Neural progenitor cell (in vitro differentiated cells): ENCODE measurements at regions not wholly inside any gene's neighbourhood (a gene's known extent, or its start where the extent isn't known, plus 50 kb on each side); places are given as distances from the start of the nearest gene placed in this dataset.

Experiments
- DNase-seq: peaks from one replicate; pipeline ENCODE4 v3.0.0-alpha.2; 2016; ENCODE audit warnings: low spot score
- H2AFZ ChIP-seq: fragments of 200-600 bp; sonication (generic); replicated peaks from 2 replicates; pipeline ENCODE4 v1.6.1; 2016; ENCODE audit warnings: antibody characterized with exemption
- H3F3A ChIP-seq: fragments of 200-600 bp; sonication (generic); 2 replicates; pipeline ENCODE4 v1.6.1; 2016; ENCODE audit warnings: antibody characterized with exemption, low read depth
- H3K27ac ChIP-seq: fragments of 200-600 bp; sonication (generic); 2 replicates; pipeline ENCODE4 v1.5.1; 2016; ENCODE audit warnings: mild to moderate bottlenecking
- H3K27me3 ChIP-seq: fragments of 200-600 bp; sonication (generic); 2 replicates; pipeline ENCODE4 v1.6.1; 2016; ENCODE audit warnings: mild to moderate bottlenecking, moderate library complexity
- H3K36me3 ChIP-seq: fragments of 200-600 bp; sonication (generic); 2 replicates; pipeline ENCODE4 v1.5.1; 2016
- H3K4me1 ChIP-seq: fragments of 200-600 bp; sonication (generic); 2 replicates; pipeline ENCODE4 v1.6.1; 2016; ENCODE audit warnings: mixed run types
- H3K4me2 ChIP-seq: fragments of 200-600 bp; sonication (generic); 2 replicates; pipeline ENCODE4 v1.6.1; 2016
- H3K4me3 ChIP-seq: fragments of 200-600 bp; sonication (generic); 2 replicates; pipeline ENCODE4 v1.5.1; 2016
- H3K79me2 ChIP-seq: fragments of 200-600 bp; sonication (generic); 2 replicates; pipeline ENCODE4 v1.6.1; 2016; ENCODE audit warnings: low read depth
- H3K9ac ChIP-seq: fragments of 200-600 bp; sonication (generic); 2 replicates; pipeline ENCODE4 v1.6.1; 2016
- H3K9me3 ChIP-seq: fragments of 200-600 bp; sonication (generic); 2 replicates; pipeline ENCODE4 v1.5.1; 2016; ENCODE audit warnings: low read depth
- H4K20me1 ChIP-seq: fragments of 200-600 bp; sonication (generic); 2 replicates; pipeline ENCODE4 v1.6.1; 2016; ENCODE audit warnings: low read depth
- H3K27ac Mint-ChIP-seq: 3 replicates; pipeline ENCODE4 v1.8.0; 2021; ENCODE audit warnings: mixed read lengths
- H3K27me3 Mint-ChIP-seq: 2 replicates; pipeline ENCODE4 v1.8.0; 2022; ENCODE audit warnings: low read depth, mild to moderate bottlenecking, inconsistent platforms, moderate library complexity, mixed read lengths; ENCODE audit not compliant: insufficient read depth
- H3K36me3 Mint-ChIP-seq: 3 replicates; pipeline ENCODE4 v1.8.0; 2021; ENCODE audit warnings: mixed read lengths
- H3K4me1 Mint-ChIP-seq: 3 replicates; pipeline ENCODE4 v1.8.0; 2021; ENCODE audit warnings: mixed read lengths
- H3K4me3 Mint-ChIP-seq: 3 replicates; pipeline ENCODE4 v1.8.0; 2021; ENCODE audit warnings: mild to moderate bottlenecking, moderate library complexity, mixed read lengths
- H3K9me3 Mint-ChIP-seq: 3 replicates; pipeline ENCODE4 v1.8.0; 2020; ENCODE audit warnings: mixed read lengths
- CTCF ChIP-seq: fragments of 200-600 bp; sonication (generic); IDR thresholded peaks from 2 replicates; pipeline ENCODE4 v1.5.1; 2017; ENCODE audit warnings: antibody characterized with exemption, mild to moderate bottlenecking
- EZH2 ChIP-seq: fragments of 200-600 bp; sonication (generic); IDR thresholded peaks from 2 replicates; pipeline ENCODE4 v1.6.1; 2017; ENCODE audit warnings: antibody characterized with exemption, mild to moderate bottlenecking, moderate library complexity
- EZH2phosphoT487 ChIP-seq: fragments of 200-600 bp; sonication (generic); IDR thresholded peaks from 2 replicates; pipeline ENCODE4 v1.6.1; 2017; ENCODE audit warnings: antibody characterized with exemption

DNA sequence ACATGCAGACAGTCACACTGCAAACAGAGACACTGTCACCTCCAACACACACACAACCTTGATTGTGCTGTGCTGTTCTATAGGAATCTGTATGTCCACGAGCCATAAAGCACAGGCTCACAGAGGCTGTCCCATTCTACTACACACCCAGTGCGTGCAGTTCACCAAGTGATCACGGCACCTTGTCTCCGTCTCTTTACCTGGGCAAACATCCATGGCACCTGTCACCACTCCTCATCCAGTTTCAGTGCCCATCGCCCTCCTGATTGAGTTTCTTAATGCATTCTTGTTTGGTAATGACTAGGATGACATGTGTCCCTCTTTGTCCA, 65.8 kb upstream of the STMND1 start:
- peaks cover 4% of the 10 kb centered on the region for H3K4me1 Mint-ChIP-seq
- H2AFZ ChIP-seq = no peak overlapping the region

DNA sequence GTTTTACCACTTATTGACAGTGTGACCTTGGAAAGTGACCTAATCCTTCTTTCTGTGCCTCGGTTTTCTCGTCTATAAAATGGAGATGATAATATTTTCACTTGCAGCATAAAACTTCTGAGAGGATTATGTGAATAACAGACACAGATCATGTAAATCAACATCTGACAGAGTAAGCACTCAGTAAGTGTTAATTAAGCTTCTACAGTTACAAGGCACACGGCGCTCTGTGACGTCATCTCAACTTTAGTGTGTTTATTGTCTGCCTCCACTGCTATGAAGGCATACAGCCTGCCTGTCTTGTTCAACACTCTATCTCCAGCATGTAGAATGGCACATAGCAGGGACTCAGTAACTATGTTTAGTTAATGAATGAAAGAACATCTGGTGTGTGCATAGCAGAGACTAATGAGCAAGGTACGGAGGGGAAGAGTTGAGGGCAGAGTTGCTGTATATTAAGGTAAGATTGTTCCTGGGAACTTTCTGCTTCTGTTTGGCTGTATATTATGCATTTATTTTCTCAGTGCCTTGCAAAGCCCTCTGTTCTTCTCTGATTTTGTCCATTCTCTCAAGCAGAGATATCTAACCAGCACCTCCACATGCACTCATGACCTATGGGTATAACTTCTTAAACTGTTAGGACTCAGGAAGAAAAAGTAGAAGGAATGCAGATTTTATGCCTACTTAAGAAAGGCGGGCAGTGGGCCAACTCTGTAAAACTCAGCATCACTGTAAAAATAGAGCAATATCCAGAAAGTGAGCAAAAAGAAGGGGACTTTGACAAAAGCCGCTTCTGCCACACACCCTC, 66.4 kb upstream of the STMND1 start:
- Histone ChIP-seq H3F3A (no peaks in the 10 kb centered on the region), H4K20me1 (no peaks in the 10 kb centered on the region), H2AFZ (no peak overlapping the region), H3K9me3 (no peaks in the 10 kb centered on the region), H3K36me3 (no peaks in the 10 kb centered on the region), H3K9ac (no peak overlapping the region), H3K79me2 (no peaks in the 10 kb centered on the region), H3K4me2 (no peak overlapping the region), H3K4me3 (no peak overlapping the region), H3K4me1 (no peaks in the 10 kb centered on the region), H3K27ac (no peak overlapping the region), H3K27me3 (no peaks in the 10 kb centered on the region)
- DNase-seq = no peak
- H3K4me1 Mint-ChIP-seq = peaks cover 4% of the 10 kb centered on the region
- no peak overlapping the region for H3K4me3 Mint-ChIP-seq
- no peaks in the 10 kb centered on the region for H3K36me3 Mint-ChIP-seq
- no peaks in the 10 kb centered on the region for H3K9me3 Mint-ChIP-seq
- peaks cover 4% of the 10 kb centered on the region for H3K27me3 Mint-ChIP-seq
- no peak overlapping the region for H3K27ac Mint-ChIP-seq
- no peak for TF ChIP-seq EZH2phosphoT487
- no peak for TF ChIP-seq CTCF
- TF ChIP-seq EZH2 = no peak

More for the DNA sequence above, 65.8 kb upstream of the STMND1 start:
- Mint-ChIP-seq H3K27me3 (peaks cover 4% of the 10 kb centered on the region), H3K27ac (no peak overlapping the region), H3K9me3 (no peaks in the 10 kb centered on the region), H3K36me3 (no peaks in the 10 kb centered on the region), H3K4me3 (no peak overlapping the region)
- H3K27me3 ChIP-seq = no peaks in the 10 kb centered on the region
- no peaks in the 10 kb centered on the region for H3K36me3 ChIP-seq
- H3K9ac ChIP-seq = no peak overlapping the region
- H3K9me3 ChIP-seq = no peaks in the 10 kb centered on the region
- no peaks in the 10 kb centered on the region for H3F3A ChIP-seq
- TF ChIP-seq EZH2phosphoT487 = no peak
- TF ChIP-seq CTCF = no peak
- TF ChIP-seq EZH2 = no peak
- H3K79me2 ChIP-seq = no peaks in the 10 kb centered on the region
- DNase-seq = no peak
- no peak overlapping the region for H3K4me2 ChIP-seq
- H3K4me1 ChIP-seq = no peaks in the 10 kb centered on the region
- H3K27ac ChIP-seq = no peak overlapping the region
- no peaks in the 10 kb centered on the region for H4K20me1 ChIP-seq
- no peak overlapping the region for H3K4me3 ChIP-seq

GRCh38 chr6:17033746-17034145, 68.1 kb upstream of the STMND1 start:
- H3K9me3 ChIP-seq = no peaks in the 10 kb centered on the region
- H3K4me1 ChIP-seq = no peaks in the 10 kb centered on the region
- no peak overlapping the region for H3K4me3 ChIP-seq
- no peak overlapping the region for H3K4me2 ChIP-seq
- H3K9ac ChIP-seq = no peak overlapping the region
- H4K20me1 ChIP-seq = no peaks in the 10 kb centered on the region
- Mint-ChIP-seq H3K27ac (no peak overlapping the region), H3K9me3 (no peaks in the 10 kb centered on the region), H3K4me3 (no peak overlapping the region), H3K4me1 (peaks cover 4% of the 10 kb centered on the region), H3K36me3 (no peaks in the 10 kb centered on the region), H3K27me3 (peaks cover 4% of the 10 kb centered on the region)
- no peaks in the 10 kb centered on the region for H3K36me3 ChIP-seq
- H2AFZ ChIP-seq = no peak overlapping the region
- no peaks in the 10 kb centered on the region for H3K27me3 ChIP-seq
- no peaks in the 10 kb centered on the region for H3K79me2 ChIP-seq
- no peaks in the 10 kb centered on the region for H3F3A ChIP-seq
- DNase-seq = no peak
- TF ChIP-seq EZH2phosphoT487 (no peak), CTCF (no peak), EZH2 (no peak)
- H3K27ac ChIP-seq = no peak overlapping the region
